Liver (tissue), 3 donors: ENCODE measurements at regions not wholly inside any gene's neighbourhood (a gene's known extent, or its start where the extent isn't known, plus 50 kb on each side); places are given as distances from the start of the nearest gene placed in this dataset.

Experiments
- CTCF ChIP-seq: fragments of 150-350 bp; IDR thresholded peaks from 2 replicates; pipeline ENCODE4 v1.5.1; 2017; ENCODE audit warnings: improper control_type of control experiment, low read depth, low read length; ENCODE audit not compliant: missing input control
- EGR1 ChIP-seq, 2 donors: IDR thresholded peaks; 2 replicates each; pipeline ENCODE4 v1.6.1; 2016 to 2018; ENCODE audit warnings: antibody characterized with exemption in 2 of 2, low read depth in 2 of 2
- FOXA1 ChIP-seq: IDR thresholded peaks from 2 replicates; pipeline ENCODE4 v1.6.1; 2016; ENCODE audit warnings: antibody characterized with exemption
- JUND ChIP-seq, 2 donors: IDR thresholded peaks; 2 replicates each; pipeline ENCODE4 v1.6.1; 2016; ENCODE audit warnings: antibody characterized with exemption in 2 of 2
- MAX ChIP-seq: IDR thresholded peaks from 2 replicates; pipeline ENCODE4 v1.6.1; 2016; ENCODE audit warnings: antibody characterized with exemption
- TAF1 ChIP-seq: conservative IDR thresholded peaks from 2 replicates; pipeline ENCODE4 v1.6.1; 2016; ENCODE audit warnings: antibody characterized with exemption, mild to moderate bottlenecking
- YY1 ChIP-seq: IDR thresholded peaks from 2 replicates; pipeline ENCODE4 v1.6.1; 2016; ENCODE audit warnings: antibody characterized with exemption, mild to moderate bottlenecking
- donor health status: healthy.
- donor health status: healthy.

- TF ChIP-seq EGR1 (IDR thresholded peaks at IDR 0.05; ENCODE audit: low read depth in 2 of 2) (no peak), CTCF (no peak), JUND (IDR thresholded peaks at IDR 0.05) (no peak), MAX (no peak), YY1 (no peak), FOXA1 (no peak), TAF1 (no peak)
These were observed 220.3 kb downstream of the ALDH8A1 start for GRCh38 chr6:134729561-134729960.
